Parathyroid adenoma (tissue), 2 donors: ENCODE measurements at regions not wholly inside any gene's neighbourhood (a gene's known extent, or its start where the extent isn't known, plus 50 kb on each side); places are given as distances from the start of the nearest gene placed in this dataset.

Source experiments
- H2AFZ ChIP-seq: fragments of 300-600 bp; sonication (generic); one replicate; pipeline ENCODE4 v1.7.0; 2017; ENCODE audit warnings: antibody characterized with exemption, mild to moderate bottlenecking
- H3K27ac ChIP-seq: fragments of 300-600 bp; sonication (generic); one replicate; pipeline ENCODE4 v1.7.0; 2017
- H3K27me3 ChIP-seq: fragments of 300-600 bp; sonication (generic); one replicate; pipeline ENCODE4 v1.7.0; 2017; ENCODE audit warnings: low read length; ENCODE audit not compliant: control insufficient read depth, insufficient read depth
- H3K36me3 ChIP-seq: fragments of 300-600 bp; sonication (generic); one replicate; pipeline ENCODE4 v1.7.0; 2017; ENCODE audit warnings: low read length; ENCODE audit not compliant: control insufficient read depth, insufficient read depth
- H3K4me1 ChIP-seq: fragments of 300-600 bp; sonication (generic); one replicate; pipeline ENCODE4 v1.7.0; 2017; ENCODE audit warnings: control low read depth
- H3K4me2 ChIP-seq: fragments of 300-600 bp; sonication (generic); one replicate; pipeline ENCODE4 v1.7.0; 2017; ENCODE audit warnings: low read length
- H3K4me3 ChIP-seq: fragments of 300-600 bp; sonication (generic); one replicate; pipeline ENCODE4 v1.7.0; 2017; ENCODE audit warnings: low read depth, low read length
- H3K79me2 ChIP-seq: fragments of 300-600 bp; sonication (generic); one replicate; pipeline ENCODE4 v1.7.0; 2017; ENCODE audit warnings: control low read depth
- H3K9ac ChIP-seq: fragments of 300-600 bp; sonication (generic); one replicate; pipeline ENCODE4 v1.7.0; 2017; ENCODE audit warnings: mild to moderate bottlenecking
- H3K9me3 ChIP-seq: fragments of 300-600 bp; sonication (generic); one replicate; pipeline ENCODE4 v1.7.0; 2017; ENCODE audit warnings: low read length; ENCODE audit not compliant: control insufficient read depth
- CTCF ChIP-seq: fragments of 300-600 bp; sonication (generic); IDR thresholded peaks from one replicate; pipeline ENCODE4 v1.7.0; 2017; ENCODE audit warnings: antibody characterized with exemption, mild to moderate bottlenecking
- donor health status: primary hyperparathyroidism.

- Histone ChIP-seq H3K9me3 (no peaks in the 10 kb centered on the region), H3K36me3 (no peaks in the 10 kb centered on the region), H3K4me3 (no peak overlapping the region), H3K27ac (no peak overlapping the region), H3K9ac (no peak overlapping the region), H3K27me3 (no peaks in the 10 kb centered on the region), H3K79me2 (no peaks in the 10 kb centered on the region), H3K4me2 (peak overlapping the region; percentile 9), H2AFZ (peak overlapping the region; percentile 34), H3K4me1 (no peaks in the 10 kb centered on the region)
- TF ChIP-seq CTCF, result no peak
Measured at GRCh38 chr6:105896052-105896820, 189.9 kb upstream of the PRDM1 start.

GRCh38 chr6:105894556-105894955, 191.6 kb upstream of the PRDM1 start:
- Histone ChIP-seq H3K27me3 (no peaks in the 10 kb centered on the region), H3K79me2 (no peaks in the 10 kb centered on the region), H3K9ac (no peak overlapping the region), H3K4me3 (no peak overlapping the region), H2AFZ (no peak overlapping the region), H3K27ac (no peak overlapping the region), H3K9me3 (no peaks in the 10 kb centered on the region), H3K4me2 (no peak overlapping the region), H3K4me1 (no peaks in the 10 kb centered on the region), H3K36me3 (no peaks in the 10 kb centered on the region)
- no peak for TF ChIP-seq CTCF

- Histone ChIP-seq H3K27me3 (no peaks in the 10 kb centered on the region), H2AFZ (no peak overlapping the region), H3K4me1 (no peaks in the 10 kb centered on the region), H3K9ac (no peak overlapping the region), H3K4me3 (no peak overlapping the region), H3K4me2 (no peak overlapping the region), H3K9me3 (no peaks in the 10 kb centered on the region), H3K79me2 (no peaks in the 10 kb centered on the region), H3K27ac (no peak overlapping the region), H3K36me3 (no peaks in the 10 kb centered on the region)
- no peak for TF ChIP-seq CTCF
Measured at GRCh38 chr6:105893741-105894140, 192.4 kb upstream of the PRDM1 start.

GRCh38 chr6:105892577-105893262, 193.4 kb upstream of the PRDM1 start:
- TF ChIP-seq CTCF, result no peak
- H3K4me1 ChIP-seq, result no peaks in the 10 kb centered on the region
- no peaks in the 10 kb centered on the region for H3K36me3 ChIP-seq
- H3K79me2 ChIP-seq, result no peaks in the 10 kb centered on the region
- H3K27me3 ChIP-seq, result no peaks in the 10 kb centered on the region
- H3K27ac ChIP-seq, result no peak overlapping the region
- no peak overlapping the region for H3K4me2 ChIP-seq
- H3K9ac ChIP-seq, result no peak overlapping the region
- H3K4me3 ChIP-seq, result no peak overlapping the region
- H3K9me3 ChIP-seq, result no peaks in the 10 kb centered on the region
- no peak overlapping the region for H2AFZ ChIP-seq
